GM19455 (cell line): ENCODE measurements at regions not wholly inside any gene's neighbourhood (a gene's known extent, or its start where the extent isn't known, plus 50 kb on each side); places are given as distances from the start of the nearest gene placed in this dataset.
"Not testable (repeated sequence)": the region's sequence is repeated elsewhere in the genome, so short reads cannot be mapped to it uniquely, and the experiment has no call there.

ENCODE experiments used
- ATAC-seq: cut with Tn5 transposase; IDR thresholded peaks from one replicate; pipeline ENCODE4 v1.9.1; 2021; ENCODE audit not compliant: unreplicated experiment

DNA sequence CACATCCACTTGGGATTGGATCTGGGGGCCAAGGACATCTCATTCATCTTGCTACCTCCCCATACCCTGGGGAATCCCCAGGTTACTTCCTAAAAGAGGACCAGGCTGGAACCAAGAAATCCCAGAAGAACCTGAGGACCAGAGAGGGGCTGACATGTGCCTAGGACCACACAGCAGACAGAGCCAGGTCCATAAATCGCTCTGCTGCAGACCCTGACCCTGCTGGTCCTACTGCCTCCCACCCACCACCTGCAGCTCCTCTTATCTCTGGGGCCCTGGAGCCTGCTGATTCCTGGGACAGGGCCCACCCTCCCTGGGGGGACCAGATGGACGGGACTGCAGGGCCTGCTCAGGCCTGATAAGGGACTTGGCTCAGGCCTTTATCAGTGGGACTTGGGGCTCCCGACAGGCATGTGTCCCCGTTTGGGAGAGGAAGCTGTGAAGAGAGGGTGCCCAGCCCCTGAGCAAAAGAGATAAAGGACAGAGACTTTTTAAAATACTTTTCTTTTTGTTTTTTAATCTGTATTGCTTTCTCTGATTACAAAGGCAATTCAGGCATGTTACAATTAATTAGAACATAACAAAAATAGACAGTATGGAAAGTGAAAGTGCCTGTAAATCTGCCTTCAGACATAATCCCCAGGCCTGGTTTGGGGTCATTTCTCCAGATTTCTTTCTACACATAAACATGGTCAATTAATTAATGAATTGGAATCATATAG is 101.3 kb upstream of the LARP1 start:
- no peak for ATAC-seq

GRCh38 chr5:154653418-154653763 is 101.8 kb upstream of the LARP1 start:
- no peak for ATAC-seq

DNA sequence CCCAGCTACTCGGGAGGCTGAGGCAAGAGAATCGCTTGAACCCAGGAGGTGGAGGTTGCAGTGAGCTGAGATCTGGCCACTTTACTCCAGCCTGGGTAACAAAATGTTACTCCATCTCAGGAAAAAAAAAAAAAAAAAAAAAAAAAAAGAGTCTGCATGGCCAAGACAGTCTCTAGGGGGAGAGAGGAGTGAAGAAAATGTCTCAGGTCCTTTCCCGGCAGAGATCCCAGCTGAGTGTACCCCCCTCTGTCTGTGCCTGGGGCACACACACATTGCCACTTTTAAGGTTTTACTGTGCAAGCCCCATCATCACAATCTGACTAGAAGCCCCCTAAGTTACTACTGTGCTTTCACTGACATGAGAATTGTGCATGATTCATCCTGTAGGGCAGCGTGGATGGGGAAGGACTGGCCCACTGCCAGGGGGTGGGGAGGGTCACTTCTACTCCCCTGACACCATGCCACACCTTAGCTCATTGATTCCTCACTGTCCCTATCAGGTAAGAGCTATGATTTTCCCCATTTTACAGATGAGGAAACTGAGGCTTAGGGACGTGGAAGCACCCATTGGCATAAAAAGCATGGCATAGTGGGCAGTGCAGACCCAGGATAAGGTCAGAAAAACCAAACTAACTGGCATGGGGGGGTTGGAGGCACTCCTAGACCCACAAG is 102.3 kb upstream of the LARP1 start:
- no peak for ATAC-seq

- ATAC-seq = not testable (repeated sequence)
Observed at GRCh38 chr5:154651795-154652194, 103.4 kb upstream of the LARP1 start.

- ATAC-seq = no peak
Observed at GRCh38 chr5:154648706-154649105, 106.5 kb upstream of the LARP1 start.

GRCh38 chr5:154648229-154648628 is 106.9 kb upstream of the LARP1 start:
- no peak for ATAC-seq

- ATAC-seq = no peak
Observed at GRCh38 chr5:154647761-154648145, 107.4 kb upstream of the LARP1 start.

- peak; percentile 53 for ATAC-seq
Observed at GRCh38 chr5:154647114-154647760, 107.9 kb upstream of the LARP1 start.

- ATAC-seq = peak; percentile 17
Observed at GRCh38 chr5:154646745-154647113, 108.4 kb upstream of the LARP1 start.

GRCh38 chr5:154644745-154645411 is 110.3 kb upstream of the LARP1 start:
- ATAC-seq = no peak

DNA sequence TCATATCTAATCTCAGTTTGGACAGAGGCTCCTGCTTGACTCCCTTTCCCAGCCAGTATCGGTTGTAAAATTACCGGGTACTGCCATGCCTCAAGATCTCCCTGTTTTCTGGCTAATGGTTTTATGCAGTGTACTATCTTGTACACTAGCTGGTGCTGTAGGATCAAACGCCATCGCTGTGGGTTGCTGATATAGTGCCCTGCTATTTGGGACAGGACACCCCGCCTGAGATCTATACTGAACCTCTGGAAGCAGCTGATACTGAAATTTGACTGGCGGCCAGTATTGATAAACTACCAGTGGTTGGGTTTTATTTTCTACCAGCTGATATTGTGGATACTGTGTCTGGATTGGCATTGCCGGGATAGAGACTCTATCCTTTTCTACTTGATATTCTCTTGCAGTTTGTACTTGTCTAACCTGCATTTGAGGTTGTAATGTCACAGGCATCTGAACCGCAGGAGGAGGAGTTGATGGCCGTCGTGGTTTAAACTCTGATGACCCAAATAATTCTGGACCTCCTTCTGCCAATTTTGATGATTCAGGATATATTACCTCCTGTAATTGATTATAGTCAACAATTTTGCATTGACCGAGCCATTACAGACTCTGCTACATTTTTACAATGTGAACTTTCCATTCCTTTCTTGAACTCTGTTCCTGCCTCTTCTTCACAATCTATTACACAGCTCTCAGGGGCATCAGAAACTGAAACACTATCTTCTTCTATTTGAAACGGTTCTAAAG is 112.5 kb upstream of the LARP1 start:
- ATAC-seq = no peak

- not testable (repeated sequence) for ATAC-seq
Observed at GRCh38 chr5:154640213-154640831, 114.9 kb upstream of the LARP1 start.

DNA sequence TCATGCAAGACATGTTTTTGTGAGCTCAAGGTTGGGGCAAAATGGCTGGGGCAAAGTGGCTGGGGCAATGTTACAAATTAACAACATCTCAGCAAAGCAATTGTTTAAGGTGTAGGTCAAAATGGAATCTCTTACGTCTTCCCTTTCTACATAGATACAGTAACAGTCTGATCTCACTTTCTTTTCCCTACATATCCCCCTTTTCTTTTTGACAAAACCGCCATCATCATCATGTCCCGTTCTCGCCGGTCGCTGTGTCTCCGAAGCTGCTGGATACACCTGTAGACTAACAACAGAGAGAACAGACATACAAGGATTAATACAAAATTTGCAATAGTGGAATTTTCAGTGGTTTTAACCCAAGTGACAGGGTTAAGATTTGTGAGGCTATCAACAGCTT is 118.4 kb upstream of the LARP1 start:
- not testable (repeated sequence) for ATAC-seq

- not testable (repeated sequence) for ATAC-seq
Observed at GRCh38 chr5:154636271-154636670, 118.9 kb upstream of the LARP1 start.

DNA sequence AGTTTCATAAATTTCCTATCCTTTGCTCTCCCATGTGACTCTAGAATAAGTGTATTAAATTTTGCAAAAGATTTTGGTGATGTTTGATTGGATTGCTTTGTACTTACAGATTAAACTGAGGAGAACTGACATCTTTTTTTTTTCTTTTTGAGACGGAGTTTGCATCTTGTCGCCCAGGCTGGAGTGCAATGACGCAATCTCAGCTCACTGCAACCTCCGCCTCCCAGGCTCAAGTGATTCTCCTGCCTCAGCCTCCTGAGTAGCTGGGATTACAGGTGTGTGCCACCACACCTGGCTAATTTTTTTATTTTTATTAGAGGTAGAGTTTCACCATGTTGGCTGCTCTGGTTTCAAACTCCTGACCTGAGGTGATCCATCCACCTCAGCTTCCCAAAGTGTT is 121.4 kb upstream of the LARP1 start:
- ATAC-seq = not testable (repeated sequence)

GRCh38 chr5:154631141-154631540 is 124.0 kb upstream of the LARP1 start:
- ATAC-seq = no peak

DNA sequence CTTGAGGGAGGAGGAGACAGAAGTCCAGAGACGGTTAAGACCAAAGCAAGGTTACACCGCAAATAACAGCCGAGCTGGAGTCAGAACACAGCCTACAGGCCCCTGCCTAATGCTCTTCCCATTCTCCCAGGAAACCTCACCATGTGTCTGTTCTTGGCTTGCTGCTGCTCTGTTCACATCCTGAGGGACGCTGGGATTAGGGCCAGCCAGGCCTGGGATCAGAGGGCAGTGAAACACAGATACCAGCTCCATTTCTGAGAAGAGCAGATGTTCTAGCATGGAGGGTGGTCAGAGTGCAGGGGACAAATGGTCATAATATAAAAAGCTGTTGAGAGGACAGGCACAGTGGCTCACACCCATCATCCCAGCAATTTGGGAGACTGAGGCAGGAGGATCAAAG is 124.8 kb upstream of the LARP1 start:
- no peak for ATAC-seq

- no peak for ATAC-seq
Observed at GRCh38 chr5:154628685-154629084, 126.5 kb upstream of the LARP1 start.

DNA sequence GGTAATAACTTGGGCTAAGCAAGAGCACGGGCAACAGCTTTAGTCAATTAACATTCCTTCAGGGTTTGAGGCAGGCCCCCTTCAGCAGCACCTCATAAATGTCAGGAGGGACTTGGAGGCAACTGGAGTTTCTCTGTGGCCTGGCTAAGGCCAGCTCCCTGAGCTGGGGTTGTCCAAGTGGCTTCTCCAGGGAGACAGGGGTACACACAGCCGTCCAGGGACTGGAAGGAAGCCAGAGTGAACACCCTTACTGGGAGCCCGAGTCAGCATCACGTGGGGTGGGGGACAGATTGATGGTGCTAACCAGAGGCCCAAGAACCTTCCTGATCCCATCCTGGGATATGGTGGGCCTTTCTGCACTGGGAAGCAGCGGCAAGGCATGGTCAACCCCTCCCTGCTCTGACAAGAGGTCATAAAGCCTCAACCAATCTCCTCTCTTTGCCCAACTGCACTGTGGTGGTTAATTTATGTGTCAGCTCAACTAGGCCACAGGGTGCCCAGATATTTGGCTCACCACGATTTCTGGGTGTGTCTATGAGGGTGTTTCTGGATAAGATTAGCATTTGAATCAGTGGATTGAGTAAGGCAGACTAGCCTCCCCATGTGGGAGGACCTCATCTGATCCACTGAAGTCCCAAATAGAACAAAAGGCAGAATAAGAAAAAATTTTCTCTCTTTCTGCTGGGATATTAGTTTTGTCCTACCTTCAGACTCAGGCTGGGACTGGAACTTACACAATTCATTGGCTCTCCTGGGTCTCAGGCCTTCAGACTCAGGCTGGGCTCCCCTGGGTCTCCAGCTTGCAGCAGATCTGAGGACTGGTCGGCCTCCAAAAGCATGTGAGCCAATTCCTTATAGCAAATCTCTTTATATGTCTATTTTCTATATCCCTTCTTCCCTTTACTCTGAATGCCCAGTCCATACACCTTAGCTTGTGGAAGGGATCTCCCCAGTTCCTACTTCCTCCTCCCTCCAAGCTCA is 127.2 kb upstream of the LARP1 start:
- ATAC-seq = no peak
